Gastroesophageal sphincter (tissue), 4 donors: ENCODE measurements at regions not wholly inside any gene's neighbourhood (a gene's known extent, or its start where the extent isn't known, plus 50 kb on each side); places are given as distances from the start of the nearest gene placed in this dataset.

Experiments
- ATAC-seq: fragments of 150-250 bp; one replicate; pipeline ENCODE4 v1.9.1; 2016; ENCODE audit warnings: mild to moderate bottlenecking, moderate library complexity
- H3K27ac ChIP-seq, 4 donors: fragments of 200-600 bp; sonication (generic) in 3 of 4; 1 replicate in 3 of 4; 2 replicates in 1 of 4; pipeline ENCODE4 v1.5.1; 2016 to 2019
- H3K27me3 ChIP-seq: fragments of 200-600 bp; sonication (generic); one replicate; pipeline ENCODE4 v1.5.1; 2019
- H3K36me3 ChIP-seq, 2 donors: fragments of 200-600 bp; sonication (generic); one replicate each; pipeline ENCODE4 v1.5.1; 2019; ENCODE audit warnings: control low read depth in 1 of 2
- H3K4me1 ChIP-seq, 3 donors: fragments of 200-600 bp; sonication (generic); 1 replicate in 2 of 3; 2 replicates in 1 of 3; pipeline ENCODE4 v1.5.1; 2016 to 2019; ENCODE audit warnings: control low read depth in 2 of 3
- H3K4me3 ChIP-seq, 2 donors: fragments of 200-600 bp; sonication (generic); one replicate each; pipeline ENCODE4 v1.5.1; 2019; ENCODE audit warnings: mild to moderate bottlenecking in 1 of 2, moderate library complexity in 1 of 2
- H3K9me3 ChIP-seq, 3 donors: fragments of 200-600 bp; sonication (generic); one replicate each; pipeline ENCODE4 v1.5.1; 2017 to 2019; ENCODE audit warnings: control low read depth in 2 of 3
- EP300 ChIP-seq: sonication (generic); formaldehyde crosslinking; IDR thresholded peaks from one replicate; pipeline ENCODE4 v1.6.1; 2017; ENCODE audit warnings: antibody characterized with exemption, mild to moderate bottlenecking
- POLR2A ChIP-seq, 2 donors: fragments of 450-650 bp; IDR thresholded peaks; one replicate each; pipeline ENCODE4 v1.6.1; 2017; ENCODE audit warnings: antibody characterized with exemption in 2 of 2, mild to moderate bottlenecking in 2 of 2, moderate library complexity in 1 of 2
- POLR2AphosphoS5 ChIP-seq: sonication (generic); formaldehyde crosslinking; IDR thresholded peaks from one replicate; pipeline ENCODE4 v1.6.1; 2017; ENCODE audit warnings: antibody characterized with exemption
- WGBS, 2 donors: methylation state at CpG; one replicate each; pipeline ENCODE4 v1.1.5; 2018; ENCODE audit warnings: low coverage in 1 of 2; 5-methylcytosine and 5-hydroxymethylcytosine counted together
- TF ChIP-seq, protein P1 (sequence below), 4 experiments: fragments of 200-600 bp in 2 of 4; fragments of 450-650 bp in 2 of 4; sonication (generic) in 1 of 4; IDR thresholded peaks; one replicate each; pipeline ENCODE4 v1.5.1; 2017 to 2019; ENCODE audit warnings: antibody characterized with exemption in 4 of 4, mild to moderate bottlenecking in 2 of 4, moderate library complexity in 2 of 4

DNA sequence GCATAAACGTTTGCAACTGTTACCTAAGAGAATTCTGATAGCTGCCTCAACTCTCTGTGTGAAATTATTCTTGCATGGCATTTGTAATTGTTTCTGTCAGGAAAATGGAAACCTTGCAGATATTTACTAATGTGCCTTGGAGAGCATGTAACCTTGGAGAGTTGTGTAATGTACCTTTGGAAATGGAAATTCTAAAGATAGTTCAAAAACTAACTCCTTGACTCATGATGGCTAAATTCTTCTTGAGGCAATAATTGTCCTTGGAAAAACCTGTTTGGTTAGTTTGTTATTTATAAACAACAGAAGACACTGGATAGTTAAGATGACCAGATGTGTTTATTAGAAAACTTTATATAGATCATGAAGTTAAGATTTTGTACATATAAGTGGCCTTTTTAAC is 1033.8 kb downstream of the PLA2G4A start:
- Histone ChIP-seq H3K4me3 (no peak overlapping the region), H3K27me3 (no peaks in the 10 kb centered on the region), H3K9me3 (no peaks in the 10 kb centered on the region), H3K4me1 (no peaks in the 10 kb centered on the region), H3K36me3 (no peaks in the 10 kb centered on the region), H3K27ac (no peak overlapping the region)
- no peak for TF ChIP-seq EP300
- no peak for TF ChIP-seq POLR2A (IDR thresholded peaks at IDR 0.05)
- TF ChIP-seq, protein P1, sequence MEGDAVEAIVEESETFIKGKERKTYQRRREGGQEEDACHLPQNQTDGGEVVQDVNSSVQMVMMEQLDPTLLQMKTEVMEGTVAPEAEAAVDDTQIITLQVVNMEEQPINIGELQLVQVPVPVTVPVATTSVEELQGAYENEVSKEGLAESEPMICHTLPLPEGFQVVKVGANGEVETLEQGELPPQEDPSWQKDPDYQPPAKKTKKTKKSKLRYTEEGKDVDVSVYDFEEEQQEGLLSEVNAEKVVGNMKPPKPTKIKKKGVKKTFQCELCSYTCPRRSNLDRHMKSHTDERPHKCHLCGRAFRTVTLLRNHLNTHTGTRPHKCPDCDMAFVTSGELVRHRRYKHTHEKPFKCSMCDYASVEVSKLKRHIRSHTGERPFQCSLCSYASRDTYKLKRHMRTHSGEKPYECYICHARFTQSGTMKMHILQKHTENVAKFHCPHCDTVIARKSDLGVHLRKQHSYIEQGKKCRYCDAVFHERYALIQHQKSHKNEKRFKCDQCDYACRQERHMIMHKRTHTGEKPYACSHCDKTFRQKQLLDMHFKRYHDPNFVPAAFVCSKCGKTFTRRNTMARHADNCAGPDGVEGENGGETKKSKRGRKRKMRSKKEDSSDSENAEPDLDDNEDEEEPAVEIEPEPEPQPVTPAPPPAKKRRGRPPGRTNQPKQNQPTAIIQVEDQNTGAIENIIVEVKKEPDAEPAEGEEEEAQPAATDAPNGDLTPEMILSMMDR (IDR thresholded peaks at IDR 0.05), result no peak
- no peak for TF ChIP-seq POLR2AphosphoS5
- WGBS, 2 donors, result 0 to 9% methylated on average over 1 of the region's 1 CpG
- ATAC-seq, result no peak

DNA sequence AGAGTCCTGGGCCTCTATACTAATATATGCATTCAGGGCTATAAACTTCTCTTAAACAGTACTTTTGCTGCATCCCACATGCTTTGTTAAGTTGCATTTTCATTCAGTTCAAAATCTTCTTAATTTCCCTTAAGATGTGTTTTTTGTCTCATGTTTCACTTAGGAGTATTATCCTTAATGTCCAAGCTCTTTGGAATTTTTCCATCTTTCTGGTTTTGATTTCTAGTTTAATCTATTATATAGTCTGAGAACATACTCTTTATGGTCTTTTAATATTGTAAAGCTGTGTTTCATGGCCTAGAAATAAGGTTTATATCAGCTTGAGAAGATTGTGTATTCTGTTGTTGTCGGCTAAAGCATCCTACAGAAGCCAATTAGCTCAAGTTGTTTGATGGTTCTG is 1041.8 kb downstream of the PLA2G4A start:
- 56 to 73% methylated on average over 1 of the region's 1 CpG for WGBS, 2 donors
- Histone ChIP-seq H3K4me1 (no peaks in the 10 kb centered on the region), H3K36me3 (no peaks in the 10 kb centered on the region), H3K4me3 (no peak overlapping the region), H3K27ac (no peak overlapping the region), H3K9me3 (no peaks in the 10 kb centered on the region), H3K27me3 (no peaks in the 10 kb centered on the region)
- no peak for ATAC-seq
- TF ChIP-seq POLR2A (IDR thresholded peaks at IDR 0.05), result no peak
- no peak for TF ChIP-seq POLR2AphosphoS5
- no peak for TF ChIP-seq EP300
- TF ChIP-seq, protein P1 (IDR thresholded peaks at IDR 0.05), result no peak

DNA sequence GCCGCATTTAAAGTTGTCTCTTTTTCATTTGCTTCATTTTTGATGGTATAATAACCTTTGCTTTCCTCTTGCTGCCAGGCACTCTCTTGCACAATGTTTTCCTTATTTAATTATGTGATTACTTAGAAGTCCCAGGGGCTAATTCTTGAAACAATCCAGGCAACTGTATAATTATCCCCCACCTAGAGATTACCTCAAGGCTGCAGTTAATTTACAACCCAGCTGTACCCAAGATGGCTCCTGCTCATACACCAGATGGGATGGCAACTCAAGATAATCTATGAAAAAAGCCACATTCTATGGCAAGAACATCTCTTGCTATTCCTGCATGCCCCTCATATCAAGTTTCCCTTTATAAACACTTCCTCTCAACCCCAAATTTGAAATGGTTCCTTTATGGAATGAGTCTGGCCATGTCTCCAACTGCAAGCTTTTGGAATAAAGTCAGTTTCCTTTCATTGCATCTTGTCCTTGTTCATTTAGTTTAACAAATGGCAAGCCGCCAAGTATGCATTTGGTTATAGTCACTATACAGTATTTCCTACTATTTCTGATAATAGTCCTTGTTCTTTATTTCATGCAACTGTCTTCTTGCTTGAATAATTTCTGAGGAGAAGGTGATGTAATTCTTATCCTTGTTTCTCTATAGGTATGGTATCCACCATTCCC is 1042.6 kb downstream of the PLA2G4A start:
- TF ChIP-seq POLR2AphosphoS5 (no peak), POLR2A (IDR thresholded peaks at IDR 0.05) (no peak), EP300 (no peak)
- TF ChIP-seq, protein P1 (IDR thresholded peaks at IDR 0.05), result no peak
- Histone ChIP-seq H3K4me3 (no peak overlapping the region), H3K4me1 (no peaks in the 10 kb centered on the region), H3K9me3 (no peaks in the 10 kb centered on the region), H3K27ac (no peak overlapping the region), H3K36me3 (no peaks in the 10 kb centered on the region), H3K27me3 (no peaks in the 10 kb centered on the region)
- no peak for ATAC-seq
- 69 to 75% methylated on average over 2 of the region's 2 CpGs for WGBS, 2 donors

DNA sequence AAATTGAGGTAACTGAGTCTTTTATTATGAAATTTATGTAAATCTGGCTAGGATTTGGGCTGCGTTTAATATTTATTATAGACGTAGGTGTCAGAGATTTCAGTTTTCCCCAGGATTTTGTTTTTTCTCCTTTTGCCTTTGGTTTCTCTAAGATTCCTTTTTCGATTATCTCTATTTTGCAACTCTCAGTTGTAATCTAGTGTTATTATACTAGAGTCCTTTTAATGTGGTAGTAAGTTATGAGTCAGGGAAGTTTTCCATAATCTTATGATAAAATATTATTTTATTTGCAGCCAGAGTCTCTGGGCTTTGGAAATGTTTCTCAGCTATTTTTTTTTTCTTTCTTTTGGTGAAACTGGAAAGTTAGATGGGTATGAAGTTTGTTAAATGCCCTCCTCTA is 1043.8 kb downstream of the PLA2G4A start:
- no peak overlapping the region for H3K4me3 ChIP-seq
- no peaks in the 10 kb centered on the region for H3K36me3 ChIP-seq
- no peaks in the 10 kb centered on the region for H3K27me3 ChIP-seq
- ATAC-seq, result no peak
- no peaks in the 10 kb centered on the region for H3K4me1 ChIP-seq
- no peaks in the 10 kb centered on the region for H3K9me3 ChIP-seq
- TF ChIP-seq, protein P1 (IDR thresholded peaks at IDR 0.05), result no peak
- no peak for TF ChIP-seq POLR2AphosphoS5
- no peak for TF ChIP-seq EP300
- TF ChIP-seq POLR2A (IDR thresholded peaks at IDR 0.05), result no peak
- H3K27ac ChIP-seq, result no peak overlapping the region
- 53 to 100% methylated on average over 3 of the region's 3 CpGs for WGBS, 2 donors

DNA sequence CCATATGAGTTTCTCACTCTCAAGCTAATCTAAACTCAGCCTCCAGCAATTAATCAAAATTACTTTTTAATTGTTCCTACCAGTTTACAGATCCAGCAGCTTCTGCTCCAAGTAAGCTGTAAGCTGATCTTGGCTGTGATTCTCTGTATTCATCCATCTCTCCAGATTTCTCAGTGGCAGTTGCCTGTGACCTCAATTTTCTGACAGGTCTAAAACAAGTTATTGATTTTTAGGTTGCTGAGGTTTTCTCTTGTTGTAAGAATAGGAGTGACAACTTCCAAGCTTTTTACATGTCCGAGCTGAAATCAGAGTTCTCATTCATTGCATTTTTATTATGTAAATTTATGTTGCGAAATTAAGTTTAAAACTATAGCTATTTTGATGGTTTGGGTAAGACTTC is 1044.4 kb downstream of the PLA2G4A start:
- WGBS, 2 donors, result 79% methylated on average over 2 of the region's 2 CpGs
- H3K4me3 ChIP-seq, result no peak overlapping the region
- no peaks in the 10 kb centered on the region for H3K9me3 ChIP-seq
- H3K27me3 ChIP-seq, result no peaks in the 10 kb centered on the region
- ATAC-seq, result no peak
- no peaks in the 10 kb centered on the region for H3K36me3 ChIP-seq
- TF ChIP-seq POLR2A (IDR thresholded peaks at IDR 0.05) (no peak), EP300 (no peak), POLR2AphosphoS5 (no peak)
- TF ChIP-seq, protein P1 (IDR thresholded peaks at IDR 0.05), result no peak
- no peaks in the 10 kb centered on the region for H3K4me1 ChIP-seq
- no peak overlapping the region for H3K27ac ChIP-seq
